Activated naive CD8-positive, alpha-beta T cell (primary cell): ENCODE measurements at regions not wholly inside any gene's neighbourhood (a gene's known extent, or its start where the extent isn't known, plus 50 kb on each side); places are given as distances from the start of the nearest gene placed in this dataset.

Source experiments
- H3K27ac Mint-ChIP-seq: one replicate; pipeline ENCODE4 v1.8.0; 2021; ENCODE audit warnings: mixed read lengths
- H3K27me3 Mint-ChIP-seq: one replicate; pipeline ENCODE4 v1.8.0; 2021; ENCODE audit warnings: mixed read lengths
- H3K36me3 Mint-ChIP-seq: one replicate; pipeline ENCODE4 v1.8.0; 2021; ENCODE audit warnings: mixed read lengths
- H3K4me1 Mint-ChIP-seq: one replicate; pipeline ENCODE4 v1.8.0; 2021; ENCODE audit warnings: low read depth, mixed read lengths
- H3K4me3 Mint-ChIP-seq: one replicate; pipeline ENCODE4 v1.8.0; 2021; ENCODE audit warnings: mild to moderate bottlenecking, mixed read lengths
- H3K9me3 Mint-ChIP-seq: one replicate; pipeline ENCODE4 v1.8.0; 2021; ENCODE audit warnings: low read depth, mixed read lengths

- Mint-ChIP-seq H3K36me3 (no peaks in the 10 kb centered on the region), H3K27ac (no peak overlapping the region), H3K4me3 (no peak overlapping the region), H3K9me3 (no peaks in the 10 kb centered on the region), H3K4me1 (no peaks in the 10 kb centered on the region), H3K27me3 (peaks cover 1% of the 10 kb centered on the region)
Observed at GRCh38 chr3:157769378-157769777, 266.2 kb upstream of the VEPH1 start.

GRCh38 chr3:157767607-157768006 is 264.4 kb upstream of the VEPH1 start:
- no peaks in the 10 kb centered on the region for H3K9me3 Mint-ChIP-seq
- no peaks in the 10 kb centered on the region for H3K4me1 Mint-ChIP-seq
- no peak overlapping the region for H3K27ac Mint-ChIP-seq
- no peak overlapping the region for H3K4me3 Mint-ChIP-seq
- H3K27me3 Mint-ChIP-seq: peaks cover 1% of the 10 kb centered on the region
- no peaks in the 10 kb centered on the region for H3K36me3 Mint-ChIP-seq

DNA sequence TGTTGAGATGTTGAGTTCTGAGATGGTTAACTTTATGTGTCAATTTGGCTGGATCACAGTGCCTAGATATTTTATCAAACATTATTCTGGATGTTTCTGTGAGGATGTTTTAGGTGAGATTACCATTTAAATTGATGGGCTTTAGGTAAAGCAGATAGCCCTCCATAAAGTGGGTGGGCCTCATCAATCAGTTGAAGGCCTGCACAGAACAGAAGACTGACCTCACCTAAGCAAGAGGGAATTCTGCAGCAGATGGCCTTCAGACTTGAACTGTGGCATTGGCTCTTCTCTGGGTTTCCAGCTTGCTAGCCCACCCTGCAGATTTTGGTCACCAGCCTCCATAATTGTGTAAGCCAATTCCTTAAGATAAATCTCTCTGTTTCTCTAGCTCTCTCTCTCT is 260.4 kb upstream of the VEPH1 start:
- no peak overlapping the region for H3K4me3 Mint-ChIP-seq
- H3K27me3 Mint-ChIP-seq: peaks cover 1% of the 10 kb centered on the region
- H3K27ac Mint-ChIP-seq: no peak overlapping the region
- no peaks in the 10 kb centered on the region for H3K9me3 Mint-ChIP-seq
- no peaks in the 10 kb centered on the region for H3K4me1 Mint-ChIP-seq
- no peaks in the 10 kb centered on the region for H3K36me3 Mint-ChIP-seq

DNA sequence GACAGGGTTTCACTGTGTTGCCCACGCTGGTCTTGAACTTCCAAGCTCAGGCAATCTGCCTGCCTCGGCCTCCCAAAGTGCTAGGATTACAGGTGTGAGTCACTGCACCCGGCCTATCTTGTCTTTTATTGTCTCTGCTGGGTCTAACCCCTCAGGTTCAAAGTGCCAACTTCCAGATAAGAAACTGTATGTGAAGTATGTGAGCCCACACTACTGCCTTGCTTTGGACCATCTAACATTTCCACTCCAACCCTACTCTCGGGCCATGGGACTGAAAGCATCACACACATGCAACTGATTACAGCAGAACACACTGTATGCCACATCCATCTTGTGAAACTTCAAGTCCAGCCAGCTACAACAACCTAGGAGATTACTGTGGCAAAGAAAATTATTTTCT is 256.1 kb upstream of the VEPH1 start:
- no peaks in the 10 kb centered on the region for H3K4me1 Mint-ChIP-seq
- no peaks in the 10 kb centered on the region for H3K36me3 Mint-ChIP-seq
- H3K27ac Mint-ChIP-seq: no peak overlapping the region
- H3K9me3 Mint-ChIP-seq: no peaks in the 10 kb centered on the region
- no peak overlapping the region for H3K4me3 Mint-ChIP-seq
- H3K27me3 Mint-ChIP-seq: no peaks in the 10 kb centered on the region

DNA sequence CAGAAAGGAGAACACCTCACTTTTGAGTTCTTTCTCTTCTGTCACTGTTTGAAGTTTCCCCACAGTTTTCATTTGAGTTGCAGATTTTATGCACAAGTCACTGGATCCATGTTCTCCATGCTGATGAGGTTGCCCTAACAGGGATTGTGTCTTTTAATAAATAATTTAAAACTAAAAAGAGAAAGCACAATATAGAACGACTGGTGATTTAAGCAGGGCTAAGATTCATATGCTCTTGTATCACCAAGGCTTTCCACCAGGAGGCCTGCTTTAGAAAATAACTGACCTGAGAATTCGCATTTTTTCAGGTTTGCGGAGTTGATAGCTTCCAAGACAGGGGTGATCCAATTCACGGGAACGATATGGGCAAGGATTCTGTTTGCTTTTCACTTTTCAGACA is 252.0 kb upstream of the VEPH1 start:
- no peaks in the 10 kb centered on the region for H3K27me3 Mint-ChIP-seq
- no peaks in the 10 kb centered on the region for H3K4me1 Mint-ChIP-seq
- no peaks in the 10 kb centered on the region for H3K9me3 Mint-ChIP-seq
- H3K27ac Mint-ChIP-seq: no peak overlapping the region
- H3K4me3 Mint-ChIP-seq: no peak overlapping the region
- H3K36me3 Mint-ChIP-seq: no peaks in the 10 kb centered on the region

- Mint-ChIP-seq H3K9me3 (no peaks in the 10 kb centered on the region), H3K4me1 (no peaks in the 10 kb centered on the region), H3K36me3 (no peaks in the 10 kb centered on the region), H3K4me3 (no peak overlapping the region), H3K27me3 (no peaks in the 10 kb centered on the region), H3K27ac (no peak overlapping the region)
Observed at GRCh38 chr3:157754451-157754850, 251.2 kb upstream of the VEPH1 start.

GRCh38 chr3:157753787-157754136 is 250.5 kb upstream of the VEPH1 start:
- H3K9me3 Mint-ChIP-seq: no peaks in the 10 kb centered on the region
- no peaks in the 10 kb centered on the region for H3K27me3 Mint-ChIP-seq

DNA sequence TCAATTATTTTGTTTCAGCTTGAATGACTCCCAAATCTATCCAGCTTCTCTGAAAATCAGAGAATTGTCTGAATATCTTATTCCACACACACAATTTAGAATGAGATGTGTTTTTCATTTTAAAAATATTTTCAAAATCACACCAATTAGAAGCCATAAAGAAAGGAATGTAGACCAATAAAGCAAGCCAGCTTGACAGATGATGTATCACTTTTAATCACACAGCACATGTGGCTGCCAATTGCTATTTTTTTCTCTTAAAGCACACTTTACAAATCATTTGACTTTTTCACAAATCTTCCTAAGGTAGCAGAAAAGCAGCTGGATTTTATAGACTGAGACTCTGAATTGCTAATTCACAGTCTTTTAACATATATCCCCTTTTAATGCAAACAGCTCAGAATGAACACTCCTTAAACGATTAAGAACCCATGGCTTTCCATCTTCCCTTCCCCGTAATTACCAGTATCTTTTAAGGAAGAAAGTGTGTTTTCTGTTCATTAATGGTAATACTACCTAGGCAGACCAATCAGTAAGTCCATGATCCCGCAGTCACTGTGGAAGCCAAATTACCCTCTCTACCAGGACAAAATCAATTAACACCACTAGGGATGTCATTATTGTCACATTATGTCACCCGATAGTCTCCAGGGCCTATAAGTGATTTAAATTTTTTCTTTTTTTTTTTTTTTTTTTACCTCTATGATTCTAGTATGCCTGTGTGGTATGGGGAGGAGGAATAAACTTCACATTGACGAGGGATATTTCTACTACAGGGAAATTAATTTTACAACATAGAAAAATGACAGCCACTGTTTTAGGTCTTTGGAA is 250.0 kb upstream of the VEPH1 start:
- no peaks in the 10 kb centered on the region for H3K36me3 Mint-ChIP-seq
- H3K27me3 Mint-ChIP-seq: no peaks in the 10 kb centered on the region
- H3K4me1 Mint-ChIP-seq: no peaks in the 10 kb centered on the region
- H3K27ac Mint-ChIP-seq: no peak overlapping the region
- H3K4me3 Mint-ChIP-seq: no peak overlapping the region
- no peaks in the 10 kb centered on the region for H3K9me3 Mint-ChIP-seq

More at GRCh38 chr3:157753787-157754136, 250.5 kb upstream of the VEPH1 start:
- H3K27ac Mint-ChIP-seq: no peak overlapping the region
- no peaks in the 10 kb centered on the region for H3K4me1 Mint-ChIP-seq
- no peaks in the 10 kb centered on the region for H3K36me3 Mint-ChIP-seq
- no peak overlapping the region for H3K4me3 Mint-ChIP-seq

- no peaks in the 10 kb centered on the region for H3K9me3 Mint-ChIP-seq
- H3K27ac Mint-ChIP-seq: no peak overlapping the region
- H3K4me3 Mint-ChIP-seq: no peak overlapping the region
- H3K4me1 Mint-ChIP-seq: no peaks in the 10 kb centered on the region
- no peaks in the 10 kb centered on the region for H3K36me3 Mint-ChIP-seq
- H3K27me3 Mint-ChIP-seq: no peaks in the 10 kb centered on the region
Observed at GRCh38 chr3:157752554-157752953, 249.3 kb upstream of the VEPH1 start.

DNA sequence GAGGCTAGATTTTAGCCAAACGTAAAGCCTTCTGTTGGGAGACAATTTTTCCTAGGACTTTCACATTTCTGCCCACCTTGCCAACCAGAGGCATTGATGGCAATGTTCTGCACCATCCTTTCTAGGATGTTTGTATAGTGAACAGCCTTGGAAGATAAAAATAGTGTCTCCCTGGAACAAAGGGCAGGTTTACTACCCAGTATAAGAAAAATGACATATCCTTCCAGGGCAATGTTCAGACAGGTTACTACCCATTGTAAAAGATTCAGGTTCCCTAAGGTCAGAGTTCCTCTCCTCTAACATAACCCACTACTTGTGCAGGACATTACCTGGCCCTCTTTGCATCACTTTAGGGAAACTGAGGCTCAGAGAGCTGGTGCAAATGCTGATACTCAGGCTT is 248.2 kb upstream of the VEPH1 start:
- Mint-ChIP-seq H3K36me3 (no peaks in the 10 kb centered on the region), H3K4me1 (no peaks in the 10 kb centered on the region), H3K27ac (no peak overlapping the region), H3K4me3 (no peak overlapping the region), H3K9me3 (no peaks in the 10 kb centered on the region), H3K27me3 (no peaks in the 10 kb centered on the region)

DNA sequence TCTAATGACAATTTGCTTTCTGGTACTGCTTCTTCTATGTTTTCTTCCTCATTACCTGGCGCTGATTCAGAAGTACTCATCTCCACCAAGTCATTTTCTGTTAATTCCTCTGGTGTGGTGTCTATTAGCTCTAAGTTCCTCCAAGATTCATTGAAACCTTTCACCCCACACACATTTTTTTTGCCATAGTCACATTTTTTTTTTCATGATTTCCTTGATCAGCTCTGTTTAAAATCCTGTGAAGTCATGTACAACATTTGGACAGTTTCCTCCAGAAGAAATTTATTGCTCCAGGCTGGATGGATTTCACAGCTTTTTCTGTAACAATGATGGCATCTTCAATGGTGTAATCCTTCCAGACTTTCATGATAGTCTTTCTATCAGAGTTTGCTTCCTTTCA is 243.2 kb upstream of the VEPH1 start:
- H3K27ac Mint-ChIP-seq: no peak overlapping the region
- no peaks in the 10 kb centered on the region for H3K9me3 Mint-ChIP-seq
- no peak overlapping the region for H3K4me3 Mint-ChIP-seq
- H3K36me3 Mint-ChIP-seq: no peaks in the 10 kb centered on the region
- no peaks in the 10 kb centered on the region for H3K27me3 Mint-ChIP-seq
- H3K4me1 Mint-ChIP-seq: no peaks in the 10 kb centered on the region

GRCh38 chr3:157741607-157742006 is 238.4 kb upstream of the VEPH1 start:
- Mint-ChIP-seq H3K9me3 (no peaks in the 10 kb centered on the region), H3K36me3 (no peaks in the 10 kb centered on the region), H3K27me3 (no peaks in the 10 kb centered on the region), H3K4me3 (no peak overlapping the region), H3K4me1 (no peaks in the 10 kb centered on the region), H3K27ac (no peak overlapping the region)

- H3K4me3 Mint-ChIP-seq: no peak overlapping the region
- peaks cover 7% of the 10 kb centered on the region for H3K9me3 Mint-ChIP-seq
- no peak overlapping the region for H3K27ac Mint-ChIP-seq
- no peaks in the 10 kb centered on the region for H3K4me1 Mint-ChIP-seq
- no peaks in the 10 kb centered on the region for H3K36me3 Mint-ChIP-seq
- H3K27me3 Mint-ChIP-seq: no peaks in the 10 kb centered on the region
Observed at GRCh38 chr3:157738441-157738840, 235.2 kb upstream of the VEPH1 start.

DNA sequence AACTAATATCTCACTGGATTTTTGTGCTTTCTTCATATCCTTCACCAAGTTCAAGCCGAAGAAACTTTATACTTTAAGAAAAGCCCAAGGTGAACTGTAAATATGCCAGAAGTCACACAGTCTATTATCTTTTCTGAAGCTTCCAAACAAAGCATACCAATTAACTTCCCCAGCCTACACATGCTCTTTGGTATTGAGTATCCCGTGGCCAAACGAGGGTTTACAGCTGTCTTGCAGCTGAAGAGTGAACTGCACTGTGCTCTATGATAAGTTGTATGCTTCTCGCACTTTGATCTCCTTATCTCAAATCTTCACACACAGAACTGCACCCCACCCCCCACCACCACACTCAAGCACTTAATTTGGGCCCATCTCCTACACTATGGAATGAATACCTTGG is 215.6 kb upstream of the VEPH1 start:
- Mint-ChIP-seq H3K27ac (no peak overlapping the region), H3K36me3 (no peaks in the 10 kb centered on the region), H3K4me3 (no peak overlapping the region), H3K4me1 (no peaks in the 10 kb centered on the region), H3K9me3 (peaks cover 13% of the 10 kb centered on the region), H3K27me3 (no peaks in the 10 kb centered on the region)

- H3K27ac Mint-ChIP-seq: no peak overlapping the region
- no peaks in the 10 kb centered on the region for H3K36me3 Mint-ChIP-seq
- no peak overlapping the region for H3K4me3 Mint-ChIP-seq
- no peaks in the 10 kb centered on the region for H3K4me1 Mint-ChIP-seq
- H3K27me3 Mint-ChIP-seq: no peaks in the 10 kb centered on the region
- H3K9me3 Mint-ChIP-seq: peaks cover 12% of the 10 kb centered on the region
Observed at GRCh38 chr3:157713101-157713500, 209.9 kb upstream of the VEPH1 start.

DNA sequence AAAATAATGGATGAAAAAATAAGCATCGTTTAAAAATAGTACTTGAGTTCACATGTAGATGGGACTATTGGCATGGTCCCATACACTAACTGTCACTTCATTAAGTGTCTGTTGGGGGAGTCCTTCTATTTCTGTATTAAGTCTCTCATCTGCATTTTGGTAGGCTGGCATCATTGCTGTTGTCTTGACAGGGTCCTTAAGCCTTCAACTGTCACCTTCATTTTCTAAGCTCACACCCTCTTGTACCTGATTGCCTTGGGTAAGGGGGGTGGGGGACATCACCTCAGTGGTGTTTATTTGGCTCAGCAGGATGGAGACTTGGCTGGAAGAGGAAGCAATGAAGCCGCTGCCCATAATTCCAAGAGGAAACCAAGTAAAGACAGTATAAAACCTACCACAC is 202.0 kb upstream of the VEPH1 start:
- H3K36me3 Mint-ChIP-seq: no peaks in the 10 kb centered on the region
- H3K27ac Mint-ChIP-seq: no peak overlapping the region
- peaks cover 4% of the 10 kb centered on the region for H3K9me3 Mint-ChIP-seq
- no peak overlapping the region for H3K4me3 Mint-ChIP-seq
- H3K4me1 Mint-ChIP-seq: no peaks in the 10 kb centered on the region
- no peaks in the 10 kb centered on the region for H3K27me3 Mint-ChIP-seq
